T-cell (primary cell): ENCODE measurements at regions not wholly inside any gene's neighbourhood (a gene's known extent, or its start where the extent isn't known, plus 50 kb on each side); places are given as distances from the start of the nearest gene placed in this dataset.

Experiments used
- ATAC-seq, 4 experiments: fragments of 200-7000 bp in 3 of 4; fragments of 150-1000 bp in 1 of 4; cut with Tn5 transposase; replicated peaks in 1 of 4; 1 replicate in 3 of 4; 2 replicates in 1 of 4; pipeline ENCODE4 v1.10.0; 2021; ENCODE audit warnings: moderate library complexity in 3 of 4, mild to moderate bottlenecking in 2 of 4, moderate number of reproducible peaks in 1 of 4
- CTCF ChIA-PET, 2 donors: fragments of 300-600 bp; sonication (Branson Sonifier 250); formaldehyde crosslinking; loops; one replicate each; lab custom pipeline; 2022; ENCODE audit warnings: antibody characterized with exemption in 2 of 2; lab: Charles Lee
- POLR2A ChIA-PET, 2 donors: fragments of 300-600 bp; sonication (Branson Sonifier 250); formaldehyde crosslinking; loops; one replicate each; lab custom pipeline; 2022; ENCODE audit warnings: antibody characterized with exemption in 2 of 2; lab: Charles Lee
- DNase-seq, 35 experiments: peaks; one replicate each; pipeline versions ENCODE4 v3.0.0 to v3.0.0-alpha.2; 2013 to 2023
- H3K27ac ChIP-seq: one replicate; pipeline ENCODE4 v1.5.1; 2013; ENCODE audit warnings: low read length
- H3K27me3 ChIP-seq, 2 experiments: replicated peaks in 1 of 2; 1 replicate in 1 of 2; 2 replicates in 1 of 2; pipeline versions ENCODE4 v1.6.1 to v1.7.0; 2013; ENCODE audit warnings: low read length in 1 of 2, mixed read lengths in 1 of 2; ENCODE audit not compliant: control insufficient read depth in 2 of 2, insufficient read depth in 2 of 2; ENCODE audit errors: extremely low read depth in 1 of 2
- H3K36me3 ChIP-seq, 2 donors: 1 replicate in 1 of 2; 2 replicates in 1 of 2; pipeline versions ENCODE4 v1.6.1 to v1.7.0; 2013; ENCODE audit warnings: low read length in 1 of 2; ENCODE audit not compliant: control insufficient read depth in 2 of 2, insufficient read depth in 1 of 2; ENCODE audit errors: extremely low read depth in 1 of 2
- H3K4me1 ChIP-seq, 2 experiments: 1 replicate in 1 of 2; 2 replicates in 1 of 2; pipeline versions ENCODE4 v1.6.1 to v1.7.0; 2013; ENCODE audit warnings: low read length in 2 of 2, mixed read lengths in 1 of 2; ENCODE audit not compliant: insufficient read depth in 2 of 2, control insufficient read depth in 1 of 2; ENCODE audit errors: extremely low read depth in 1 of 2
- H3K4me3 ChIP-seq, 2 donors: 1 replicate in 1 of 2; 2 replicates in 1 of 2; pipeline versions ENCODE4 v1.5.1 to v1.7.0; 2013; ENCODE audit warnings: mild to moderate bottlenecking in 2 of 2, low read length in 1 of 2, moderate library complexity in 1 of 2; ENCODE audit not compliant: control insufficient read depth in 1 of 2; ENCODE audit errors: extremely low read depth in 1 of 2
- H3K9me3 ChIP-seq: 2 replicates; pipeline ENCODE4 v1.7.0; 2013
- H3K27ac Mint-ChIP-seq, 2 donors: one replicate each; pipeline ENCODE4 v1.8.0; 2020 to 2021; ENCODE audit warnings: mild to moderate bottlenecking in 2 of 2, mixed read lengths in 2 of 2
- H3K27me3 Mint-ChIP-seq, 2 donors: one replicate each; pipeline ENCODE4 v1.8.0; 2021 to 2022; ENCODE audit warnings: mixed read lengths in 2 of 2
- H3K36me3 Mint-ChIP-seq: one replicate; pipeline ENCODE4 v1.8.0; 2021; ENCODE audit warnings: mixed read lengths
- H3K4me1 Mint-ChIP-seq, 3 donors: one replicate each; pipeline ENCODE4 v1.8.0; 2020 to 2022; ENCODE audit warnings: mixed read lengths in 3 of 3, mild to moderate bottlenecking in 1 of 3
- H3K4me3 Mint-ChIP-seq, 3 donors: one replicate each; pipeline ENCODE4 v1.8.0; 2020 to 2022; ENCODE audit warnings: mild to moderate bottlenecking in 3 of 3, mixed read lengths in 3 of 3, moderate library complexity in 3 of 3
- H3K9me3 Mint-ChIP-seq, 3 donors: one replicate each; pipeline ENCODE4 v1.8.0; 2020 to 2022; ENCODE audit warnings: mixed read lengths in 3 of 3
- WGBS: methylation state at CpG from one replicate; pipeline ENCODE4 v1.1.5; 2013; ENCODE audit warnings: missing lambda C conversion rate; ENCODE audit not compliant: insufficient coverage; 5-methylcytosine and 5-hydroxymethylcytosine counted together

GRCh38 chr20:50344232-50345071, 153.8 kb downstream of the CEBPB start:
- ATAC-seq (no peak), DNase-seq (no peak)
- 97% methylated on average over 8 of the region's 11 CpGs for WGBS
- no peak overlapping the region for H3K4me3 Mint-ChIP-seq
- ChIA-PET POLR2A (no interaction called here), CTCF (no interaction called here)
- peaks cover 0 to 30% of the 10 kb centered on the region in 2 experiments for H3K27me3 ChIP-seq
- peaks cover 5 to 26% of the 10 kb centered on the region in 2 experiments for H3K4me1 ChIP-seq
- H3K36me3 Mint-ChIP-seq = no peaks in the 10 kb centered on the region
- H3K4me3 ChIP-seq = no peak overlapping the region
- no peaks in the 10 kb centered on the region for H3K36me3 ChIP-seq
- no peaks in the 10 kb centered on the region for H3K9me3 ChIP-seq
- no peaks in the 10 kb centered on the region for H3K9me3 Mint-ChIP-seq
- no peak overlapping the region for H3K27ac ChIP-seq
- H3K27me3 Mint-ChIP-seq = peaks cover 0 to 3% of the 10 kb centered on the region in 2 donors
- no peak overlapping the region for H3K27ac Mint-ChIP-seq
- H3K4me1 Mint-ChIP-seq = peaks cover 21 to 26% (median 22%) of the 10 kb centered on the region in 3 donors

GRCh38 chr20:50345712-50346373, 155.2 kb downstream of the CEBPB start:
- Histone ChIP-seq H3K36me3 (no peaks in the 10 kb centered on the region), H3K27me3 (peaks cover 0 to 30% of the 10 kb centered on the region in 2 experiments), H3K4me3 (no peak overlapping the region), H3K4me1 (peaks cover 2 to 12% of the 10 kb centered on the region in 2 experiments), H3K27ac (no peak overlapping the region), H3K9me3 (no peaks in the 10 kb centered on the region)
- H3K27me3 Mint-ChIP-seq = peaks cover 0 to 3% of the 10 kb centered on the region in 2 donors
- ChIA-PET POLR2A (no interaction called here), CTCF (interaction anchor here in 1 of 2 donors (0.7 kb wide), 1 partner anchor 13 kb away, joined by 3 read pairs; no protein-coding TSS in a partner anchor)
- DNase-seq (no peak), ATAC-seq (no peak)
- H3K36me3 Mint-ChIP-seq = no peaks in the 10 kb centered on the region
- H3K27ac Mint-ChIP-seq = no peak overlapping the region
- H3K4me1 Mint-ChIP-seq = peaks cover 11 to 14% (median 12%) of the 10 kb centered on the region in 3 donors
- no peak overlapping the region for H3K4me3 Mint-ChIP-seq
- no peaks in the 10 kb centered on the region for H3K9me3 Mint-ChIP-seq
- 78% methylated on average over 1 of the region's 6 CpGs for WGBS

- Histone ChIP-seq H3K4me3 (no peak overlapping the region), H3K36me3 (no peaks in the 10 kb centered on the region), H3K9me3 (no peaks in the 10 kb centered on the region), H3K27ac (no peak overlapping the region), H3K4me1 (peaks cover 2 to 9% of the 10 kb centered on the region in 2 experiments), H3K27me3 (peaks cover 0 to 30% of the 10 kb centered on the region in 2 experiments)
- H3K4me1 Mint-ChIP-seq = peaks cover 11 to 14% (median 12%) of the 10 kb centered on the region in 3 donors
- H3K4me3 Mint-ChIP-seq = peak overlapping the region in 1 of 3 donors; percentile 19
- POLR2A ChIA-PET = no interaction called here
- CTCF ChIA-PET = no interaction called here
- peak overlapping the region; percentile 5 to 8 for H3K27ac Mint-ChIP-seq
- H3K36me3 Mint-ChIP-seq = no peaks in the 10 kb centered on the region
- peaks cover 0 to 3% of the 10 kb centered on the region in 2 donors for H3K27me3 Mint-ChIP-seq
- no peaks in the 10 kb centered on the region for H3K9me3 Mint-ChIP-seq
- peak in 16 of 35 experiments; percentile 6 to 48 (median 27) for DNase-seq
- 61% methylated on average over 24 of the region's 26 CpGs for WGBS
- ATAC-seq = peak in 3 of 4 experiments; percentile 23 to 54 (median 50)
Observed at GRCh38 chr20:50346374-50347283, 156.0 kb downstream of the CEBPB start.

- 88% methylated on average over 13 of the region's 13 CpGs for WGBS
- no peak for DNase-seq
- ChIA-PET POLR2A (interaction anchor here in 1 of 2 donors (0.7 kb wide), 1 partner anchor 55 kb away, joined by 3 read pairs; no protein-coding TSS in a partner anchor), CTCF (interaction anchor here in 1 of 2 donors (0.6 kb wide), 1 partner anchor 105 kb away, joined by 3 read pairs; no protein-coding TSS in a partner anchor)
- Mint-ChIP-seq H3K27me3 (peaks cover 0 to 3% of the 10 kb centered on the region in 2 donors), H3K36me3 (no peaks in the 10 kb centered on the region), H3K4me3 (no peak overlapping the region), H3K27ac (no peak overlapping the region), H3K9me3 (no peaks in the 10 kb centered on the region), H3K4me1 (peaks cover 11 to 14% (median 12%) of the 10 kb centered on the region in 3 donors)
- Histone ChIP-seq H3K27me3 (peaks cover 0 to 27% of the 10 kb centered on the region in 2 experiments), H3K36me3 (no peaks in the 10 kb centered on the region), H3K4me1 (peaks cover 2 to 9% of the 10 kb centered on the region in 2 experiments), H3K4me3 (no peak overlapping the region), H3K9me3 (no peaks in the 10 kb centered on the region), H3K27ac (no peak overlapping the region)
- no peak for ATAC-seq
Observed at GRCh38 chr20:50347284-50348063, 156.8 kb downstream of the CEBPB start.

- peaks cover 2 to 9% of the 10 kb centered on the region in 2 experiments for H3K4me1 ChIP-seq
- Mint-ChIP-seq H3K9me3 (no peaks in the 10 kb centered on the region), H3K4me3 (no peak overlapping the region), H3K27ac (no peak overlapping the region), H3K36me3 (no peaks in the 10 kb centered on the region), H3K4me1 (peaks cover 11 to 19% (median 12%) of the 10 kb centered on the region in 3 donors), H3K27me3 (peaks cover 0 to 3% of the 10 kb centered on the region in 2 donors)
- 91% methylated on average over 4 of the region's 6 CpGs for WGBS
- POLR2A ChIA-PET = interaction anchor here in 1 of 2 donors (0.7 kb wide), 1 partner anchor 54 kb away, joined by 3 read pairs; no protein-coding TSS in a partner anchor
- CTCF ChIA-PET = no interaction called here
- H3K4me3 ChIP-seq = no peak overlapping the region
- ATAC-seq (no peak), DNase-seq (no peak)
- no peak overlapping the region for H3K27ac ChIP-seq
- no peaks in the 10 kb centered on the region for H3K36me3 ChIP-seq
- peaks cover 0 to 27% of the 10 kb centered on the region in 2 experiments for H3K27me3 ChIP-seq
- no peaks in the 10 kb centered on the region for H3K9me3 ChIP-seq
Observed at GRCh38 chr20:50348096-50348495, 157.5 kb downstream of the CEBPB start.
